A549 (cell line): ENCODE measurements at regions not wholly inside any gene's neighbourhood (a gene's known extent, or its start where the extent isn't known, plus 50 kb on each side); places are given as distances from the start of the nearest gene placed in this dataset.

ENCODE experiments used
- CTCF ChIP-seq: fragments of >200 bp; sonication (Bioruptor Twin); formaldehyde crosslinking; IDR thresholded peaks from 3 replicates; pipeline ENCODE4 v1.5.1; 2016
- EP300 ChIP-seq, 2 experiments: fragments of >200 bp; sonication (Bioruptor Twin); formaldehyde crosslinking; IDR thresholded peaks; 2 replicates in 1 of 2; 3 replicates in 1 of 2; pipeline ENCODE4 v1.6.1; 2016 to 2017
- JUNB ChIP-seq: fragments of >200 bp; sonication (Bioruptor Twin); formaldehyde crosslinking; IDR thresholded peaks from 2 replicates; pipeline ENCODE4 v1.6.1; 2016
- NR3C1 ChIP-seq: fragments of >200 bp; sonication (Bioruptor Twin); formaldehyde crosslinking; IDR thresholded peaks from 3 replicates; pipeline ENCODE4 v1.6.1; 2017
- PBX3 ChIP-seq: IDR thresholded peaks from 2 replicates; pipeline ENCODE4 v1.6.1; 2012
- POLR2A ChIP-seq: IDR thresholded peaks from 2 replicates; pipeline ENCODE4 v1.6.1; 2012; ENCODE audit warnings: mild to moderate bottlenecking, low read length
- RAD21 ChIP-seq, 2 experiments: fragments of >200 bp in 1 of 2; sonication (Bioruptor Twin) in 1 of 2; formaldehyde crosslinking in 1 of 2; IDR thresholded peaks in 1 of 2; conservative IDR thresholded peaks in 1 of 2; 2 replicates in 1 of 2; 3 replicates in 1 of 2; pipeline ENCODE4 v1.6.1; 2012 to 2018; ENCODE audit warnings: inconsistent platforms in 1 of 2

- TF ChIP-seq NR3C1 (no peak), RAD21 (conservative IDR thresholded peaks at IDR 0.05 in 1 of 2, IDR thresholded peaks at IDR 0.05 in 1 of 2) (no peak), JUNB (no peak), POLR2A (no peak), CTCF (no peak), PBX3 (no peak), EP300 (IDR thresholded peaks at IDR 0.05) (no peak)
Measured at GRCh38 chr9:86515221-86515620, 161.0 kb upstream of the TUT7 start.
